ENCODE measurements at regions not wholly inside any gene's neighbourhood (a gene's known extent, or its start where the extent isn't known, plus 50 kb on each side); places are given as distances from the start of the nearest gene placed in this dataset.
A peak's percentile ranks its signal among the peaks of the same experiment; 100 is the strongest.

DNA sequence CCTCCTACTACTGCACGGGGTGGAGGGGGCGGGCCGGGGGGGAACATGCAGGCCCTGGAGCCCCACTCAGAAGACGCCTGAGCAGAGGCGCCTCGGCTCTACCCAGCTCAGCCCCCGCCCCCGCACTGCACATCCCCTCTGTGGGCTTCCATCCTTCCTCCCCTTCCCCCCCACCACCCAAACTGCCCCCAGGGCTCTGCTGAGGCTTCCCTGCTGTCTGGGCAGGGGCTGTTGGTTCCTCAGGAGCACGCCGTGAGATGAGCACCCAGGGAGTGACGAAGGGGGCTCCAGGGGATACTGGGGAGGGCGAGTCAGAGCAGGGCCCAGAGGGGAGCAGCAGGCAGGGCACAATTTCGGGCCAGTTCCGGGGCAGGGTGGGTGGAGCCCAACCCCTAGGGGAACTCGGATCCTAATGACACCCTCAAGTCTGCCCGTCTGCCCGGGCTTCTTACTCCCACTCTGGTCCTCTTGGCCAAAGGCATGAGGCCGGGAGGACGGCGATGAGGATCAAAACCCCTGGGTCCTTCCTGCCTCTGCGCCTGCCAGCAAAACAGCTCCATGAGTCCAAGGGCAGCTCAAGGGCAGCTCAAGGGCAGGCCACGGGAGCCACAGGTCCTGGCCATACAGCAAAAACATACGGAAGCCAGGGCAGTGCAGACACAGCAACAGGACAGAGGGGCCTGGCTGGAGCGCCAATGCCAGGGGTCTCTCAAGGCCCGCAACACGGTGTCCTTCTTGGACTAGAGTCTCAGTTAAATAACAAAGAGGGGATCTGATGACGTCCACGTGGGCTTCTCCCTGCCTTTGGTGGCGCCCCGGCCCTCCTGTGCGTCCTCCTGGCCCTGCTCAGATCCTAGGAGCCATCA, 200.9 kb downstream of the AUH start:
- H3K4me1 ChIP-seq (ENCODE audit: insufficient read depth, low read length) = peaks cover 42% of the 10 kb centered on the region

DNA sequence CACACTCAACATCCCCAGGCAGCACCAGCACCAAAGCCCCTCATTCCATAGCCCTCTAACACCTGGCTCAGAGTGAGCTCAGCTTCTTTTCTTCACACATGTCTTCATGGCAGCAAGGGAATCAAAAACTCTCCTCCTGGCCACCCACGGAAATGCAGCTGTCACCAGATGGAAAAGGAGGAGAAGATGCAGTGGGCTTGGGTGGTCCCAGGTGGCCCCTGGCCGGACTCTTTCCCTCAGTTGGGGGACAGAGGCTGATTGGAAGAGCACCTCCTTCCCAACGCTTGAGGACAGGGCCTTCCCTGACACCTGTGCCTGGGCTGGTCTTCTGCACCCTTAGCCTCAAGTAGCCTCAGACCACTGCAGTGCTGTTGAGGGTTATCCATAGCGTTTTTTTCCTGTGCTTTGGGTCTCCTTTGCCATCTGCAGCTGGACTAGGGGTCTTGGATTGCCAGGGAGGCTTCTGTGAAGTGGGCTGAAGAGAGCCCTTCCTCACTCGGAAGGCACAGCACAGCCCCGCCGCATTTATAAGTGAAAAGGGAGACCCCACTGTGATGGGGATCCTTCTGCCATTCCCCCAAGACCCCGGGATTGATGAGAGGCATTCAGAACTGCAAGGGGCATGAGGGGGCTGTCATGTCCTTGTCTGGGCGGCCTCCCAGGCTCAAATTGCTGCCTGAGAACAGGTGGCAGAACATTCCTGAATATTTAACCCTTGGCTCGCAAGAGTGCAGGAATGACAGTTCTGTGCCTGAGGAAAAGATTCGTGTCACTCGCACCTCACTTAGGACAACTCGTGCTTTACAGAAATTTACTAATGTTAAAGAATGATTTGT, 200.0 kb downstream of the AUH start:
- Histone ChIP-seq H3K27me3 (ENCODE audit: low read length) (no peaks in the 10 kb centered on the region), H3K4me2 (ENCODE audit: low read length) (peak overlapping the region; percentile 71), H3K36me3 (ENCODE audit: low read depth, low read length) (no peaks in the 10 kb centered on the region), H3K27ac (ENCODE audit: low read length) (peak overlapping the region; percentile 98), H3K9me3 (ENCODE audit: low read length) (no peaks in the 10 kb centered on the region), H3K4me3 (ENCODE audit: low read length) (no peak overlapping the region), H3K9me2 (replicated peaks; ENCODE audit: low read length) (no peaks in the 10 kb centered on the region), H3K79me2 (ENCODE audit: low read length) (no peaks in the 10 kb centered on the region), H4K20me1 (ENCODE audit: low read length) (no peaks in the 10 kb centered on the region), H3K4me1 (ENCODE audit: insufficient read depth, low read length) (peaks cover 42% of the 10 kb centered on the region), H3K9ac (ENCODE audit: low read length) (peak overlapping the region; percentile 70), H3F3A (ENCODE audit: low read length, unreplicated experiment) (no peaks in the 10 kb centered on the region), H2AFZ (ENCODE audit: low read length) (no peak overlapping the region)
- TF ChIP-seq EZH2 (IDR thresholded peaks at IDR 0.05; ENCODE audit: low read length, unreplicated experiment) (no peak), CTCF (conservative IDR thresholded peaks at IDR 0.05; ENCODE audit: low read depth, low read length) (no peak), EZH2phosphoT487 (IDR thresholded peaks at IDR 0.05; ENCODE audit: borderline replicate concordance, low read length) (no peak)
- no TSS peak for BruUV-seq (replicated peaks)
- intact Hi-C loops (cut with micrococcal nuclease) = loop anchor here (5.0 kb wide), 1 partner anchor 44 kb away; no protein-coding TSS in a partner anchor
- CTCF ChIA-PET = no interaction called here
- POLR2A ChIA-PET (ENCODE audit: unreplicated experiment) = no interaction called here
- ATAC-seq = no peak
- DNase-seq = no peak

More for the DNA sequence above, 200.9 kb downstream of the AUH start:
- ATAC-seq (no peak), DNase-seq (no peak)
- no peak for TF ChIP-seq EZH2 (IDR thresholded peaks at IDR 0.05; ENCODE audit: low read length, unreplicated experiment)
- no peak for TF ChIP-seq EZH2phosphoT487 (IDR thresholded peaks at IDR 0.05; ENCODE audit: borderline replicate concordance, low read length)
- no peak for TF ChIP-seq CTCF (conservative IDR thresholded peaks at IDR 0.05; ENCODE audit: low read depth, low read length)
- Histone ChIP-seq H3K4me2 (ENCODE audit: low read length) (no peak overlapping the region), H3K4me3 (ENCODE audit: low read length) (no peak overlapping the region), H3K9ac (ENCODE audit: low read length) (no peak overlapping the region), H3K27me3 (ENCODE audit: low read length) (no peaks in the 10 kb centered on the region), H3K27ac (ENCODE audit: low read length) (0 out of 2 replicates have a peak overlapping the region, but pooled peaks have one; percentile 98), H3K79me2 (ENCODE audit: low read length) (no peaks in the 10 kb centered on the region), H3F3A (ENCODE audit: low read length, unreplicated experiment) (no peaks in the 10 kb centered on the region), H3K9me2 (replicated peaks; ENCODE audit: low read length) (no peaks in the 10 kb centered on the region), H4K20me1 (ENCODE audit: low read length) (no peaks in the 10 kb centered on the region), H2AFZ (ENCODE audit: low read length) (no peak overlapping the region), H3K36me3 (ENCODE audit: low read depth, low read length) (no peaks in the 10 kb centered on the region), H3K9me3 (ENCODE audit: low read length) (no peaks in the 10 kb centered on the region)
- intact Hi-C loops (cut with micrococcal nuclease) = loop anchor here (5.0 kb wide), 1 partner anchor 44 kb away; no protein-coding TSS in a partner anchor
- POLR2A ChIA-PET (ENCODE audit: unreplicated experiment) = no interaction called here
- CTCF ChIA-PET = no interaction called here
- no TSS peak for BruUV-seq (replicated peaks)

All from PC-3 (cell line).